Testis (tissue), 2 donors: ENCODE measurements at regions not wholly inside any gene's neighbourhood (a gene's known extent, or its start where the extent isn't known, plus 50 kb on each side); places are given as distances from the start of the nearest gene placed in this dataset.

Source experiments
- DNase-seq: peaks from one replicate; pipeline ENCODE4 v3.0.0-alpha.2; 2019
- H3K27ac ChIP-seq, 2 donors: fragments of 200-600 bp; sonication (generic); one replicate each; pipeline ENCODE4 v1.5.1; 2019
- H3K27me3 ChIP-seq: fragments of 200-600 bp; sonication (generic); one replicate; pipeline ENCODE4 v1.5.1; 2019
- H3K36me3 ChIP-seq: fragments of 200-600 bp; sonication (generic); one replicate; pipeline ENCODE4 v1.5.1; 2017; ENCODE audit warnings: low read depth; ENCODE audit errors: missing control alignments
- H3K4me1 ChIP-seq: fragments of 200-600 bp; sonication (generic); one replicate; pipeline ENCODE4 v1.5.1; 2019
- H3K4me3 ChIP-seq, 2 donors: fragments of 200-600 bp; sonication (generic); one replicate each; pipeline ENCODE4 v1.5.1; 2017 to 2019
- H3K9me3 ChIP-seq: fragments of 200-600 bp; sonication (generic); one replicate; pipeline ENCODE4 v1.5.1; 2017
- POLR2A ChIP-seq: fragments of 450-650 bp; IDR thresholded peaks from one replicate; pipeline ENCODE4 v1.6.1; 2017; ENCODE audit warnings: antibody characterized with exemption, mild to moderate bottlenecking, moderate library complexity
- WGBS, 2 donors: methylation state at CpG; one replicate each; pipeline ENCODE4 v1.1.5; 2018; 5-methylcytosine and 5-hydroxymethylcytosine counted together
- intact Hi-C: fragments of 100-400 bp; cut with DNase I; formaldehyde crosslinking; loops from one replicate; pipeline ENCODE4 v1.15.1; 2023; ENCODE audit warnings: low total_unique reads
- TF ChIP-seq, protein P1 (sequence below), 3 experiments: fragments of 450-650 bp in 2 of 3; fragments of 200-600 bp in 1 of 3; sonication (generic) in 1 of 3; IDR thresholded peaks; one replicate each; pipeline ENCODE4 v1.5.1; 2016 to 2019; ENCODE audit warnings: antibody characterized with exemption in 3 of 3, mild to moderate bottlenecking in 2 of 3, moderate library complexity in 1 of 3

DNA sequence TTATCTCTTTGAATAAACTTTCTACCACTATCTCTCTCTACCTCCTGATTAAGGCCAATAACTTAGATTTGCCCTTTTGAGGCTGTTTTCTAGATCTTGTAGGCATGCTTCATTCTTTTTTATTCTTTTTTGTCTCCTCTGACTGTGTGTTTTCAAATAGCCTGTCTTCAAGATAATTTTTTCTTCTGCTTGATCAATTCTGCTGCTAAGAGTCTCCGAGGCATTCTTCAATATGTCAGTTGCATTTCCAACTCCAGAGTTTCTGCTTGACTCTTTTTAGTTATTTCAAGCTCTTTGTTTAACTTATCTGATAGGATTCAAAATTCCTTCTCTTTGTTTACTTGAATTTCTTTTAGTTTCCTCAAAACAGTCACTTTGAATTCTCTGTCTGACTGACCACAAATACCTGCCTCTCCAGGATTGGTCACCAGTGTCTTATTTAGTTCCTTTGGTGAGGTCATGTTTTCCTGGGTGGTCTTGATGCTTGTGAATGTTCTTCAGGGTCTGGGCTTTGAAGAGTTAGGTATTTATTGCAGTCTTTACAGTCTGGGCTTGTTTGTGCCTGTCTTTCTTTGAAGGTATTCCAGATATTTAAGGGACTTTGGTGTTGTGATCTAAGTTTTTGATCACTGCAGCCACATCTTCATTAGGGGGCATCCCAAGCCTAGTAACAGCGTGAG, 197.3 kb upstream of the STK17B start:
- H3K27ac ChIP-seq, result no peak overlapping the region
- TF ChIP-seq, protein P1, sequence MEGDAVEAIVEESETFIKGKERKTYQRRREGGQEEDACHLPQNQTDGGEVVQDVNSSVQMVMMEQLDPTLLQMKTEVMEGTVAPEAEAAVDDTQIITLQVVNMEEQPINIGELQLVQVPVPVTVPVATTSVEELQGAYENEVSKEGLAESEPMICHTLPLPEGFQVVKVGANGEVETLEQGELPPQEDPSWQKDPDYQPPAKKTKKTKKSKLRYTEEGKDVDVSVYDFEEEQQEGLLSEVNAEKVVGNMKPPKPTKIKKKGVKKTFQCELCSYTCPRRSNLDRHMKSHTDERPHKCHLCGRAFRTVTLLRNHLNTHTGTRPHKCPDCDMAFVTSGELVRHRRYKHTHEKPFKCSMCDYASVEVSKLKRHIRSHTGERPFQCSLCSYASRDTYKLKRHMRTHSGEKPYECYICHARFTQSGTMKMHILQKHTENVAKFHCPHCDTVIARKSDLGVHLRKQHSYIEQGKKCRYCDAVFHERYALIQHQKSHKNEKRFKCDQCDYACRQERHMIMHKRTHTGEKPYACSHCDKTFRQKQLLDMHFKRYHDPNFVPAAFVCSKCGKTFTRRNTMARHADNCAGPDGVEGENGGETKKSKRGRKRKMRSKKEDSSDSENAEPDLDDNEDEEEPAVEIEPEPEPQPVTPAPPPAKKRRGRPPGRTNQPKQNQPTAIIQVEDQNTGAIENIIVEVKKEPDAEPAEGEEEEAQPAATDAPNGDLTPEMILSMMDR (IDR thresholded peaks at IDR 0.05), result no peak
- TF ChIP-seq POLR2A, result no peak
- DNase-seq, result no peak
- peaks cover 15% of the 10 kb centered on the region for H3K4me1 ChIP-seq
- WGBS, 2 donors, result 90 to 97% methylated on average over 2 of the region's 2 CpGs
- no peaks in the 10 kb centered on the region for H3K36me3 ChIP-seq
- no peaks in the 10 kb centered on the region for H3K9me3 ChIP-seq
- intact Hi-C loops, result no loop called here
- no peaks in the 10 kb centered on the region for H3K27me3 ChIP-seq
- H3K4me3 ChIP-seq, result no peak overlapping the region

DNA sequence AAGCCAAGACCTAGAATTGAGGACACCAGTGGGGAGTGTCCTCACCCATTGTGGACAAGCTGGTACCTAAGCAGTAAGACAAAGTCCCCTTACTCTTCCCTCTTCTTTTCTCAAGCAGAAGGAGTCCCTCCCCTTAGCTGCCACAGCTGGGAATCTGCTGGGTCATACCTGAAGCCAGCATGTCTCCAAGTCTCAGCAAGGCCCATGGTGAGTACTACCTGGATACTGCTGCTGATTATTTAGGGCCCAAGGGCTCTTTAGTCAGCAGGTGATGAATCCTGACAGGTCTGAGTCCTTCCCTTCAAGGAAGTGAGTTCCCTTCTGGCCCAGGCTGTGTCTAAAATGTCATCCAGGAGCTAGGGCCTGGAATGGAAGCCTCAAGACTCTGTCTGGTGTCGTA, 198.6 kb upstream of the STK17B start:
- DNase-seq, result no peak
- peaks cover 15% of the 10 kb centered on the region for H3K4me1 ChIP-seq
- no peaks in the 10 kb centered on the region for H3K36me3 ChIP-seq
- H3K4me3 ChIP-seq, result no peak overlapping the region
- H3K9me3 ChIP-seq, result no peaks in the 10 kb centered on the region
- no peak overlapping the region for H3K27ac ChIP-seq
- no peak for TF ChIP-seq POLR2A
- TF ChIP-seq, protein P1 (IDR thresholded peaks at IDR 0.05), result no peak
- no peaks in the 10 kb centered on the region for H3K27me3 ChIP-seq
- 83 to 93% methylated on average over 1 of the region's 1 CpG for WGBS, 2 donors
- intact Hi-C loops, result no loop called here

DNA sequence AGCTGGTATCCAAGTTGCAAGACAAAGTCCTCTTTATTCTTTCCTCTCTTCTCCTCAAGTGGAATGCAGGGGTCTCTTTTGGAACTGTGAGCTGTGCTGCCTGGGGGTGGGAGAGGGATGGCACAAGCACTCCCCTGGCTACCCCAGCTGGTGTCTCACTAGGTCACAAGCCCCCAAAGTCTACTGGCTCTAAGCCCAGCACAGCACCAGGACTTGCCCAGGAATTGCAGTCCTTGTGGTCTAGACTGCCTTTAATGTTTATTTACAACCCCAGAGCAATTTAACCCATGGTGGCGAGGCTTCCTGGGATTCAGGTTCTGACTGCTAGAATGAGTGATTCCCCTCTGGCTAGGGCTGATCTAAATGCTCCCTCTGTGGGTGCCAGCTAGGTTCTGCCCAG, 199.0 kb upstream of the STK17B start:
- no peaks in the 10 kb centered on the region for H3K9me3 ChIP-seq
- WGBS, 2 donors, result 93% methylated on average over 1 of the region's 1 CpG; no CpG with 5 or more reads in 1 of the 2 donors
- intact Hi-C loops, result no loop called here
- H3K36me3 ChIP-seq, result no peaks in the 10 kb centered on the region
- H3K27ac ChIP-seq, result no peak overlapping the region
- H3K4me1 ChIP-seq, result peaks cover 15% of the 10 kb centered on the region
- H3K4me3 ChIP-seq, result no peak overlapping the region
- TF ChIP-seq, protein P1 (IDR thresholded peaks at IDR 0.05), result no peak
- no peak for TF ChIP-seq POLR2A
- DNase-seq, result no peak
- no peaks in the 10 kb centered on the region for H3K27me3 ChIP-seq

DNA sequence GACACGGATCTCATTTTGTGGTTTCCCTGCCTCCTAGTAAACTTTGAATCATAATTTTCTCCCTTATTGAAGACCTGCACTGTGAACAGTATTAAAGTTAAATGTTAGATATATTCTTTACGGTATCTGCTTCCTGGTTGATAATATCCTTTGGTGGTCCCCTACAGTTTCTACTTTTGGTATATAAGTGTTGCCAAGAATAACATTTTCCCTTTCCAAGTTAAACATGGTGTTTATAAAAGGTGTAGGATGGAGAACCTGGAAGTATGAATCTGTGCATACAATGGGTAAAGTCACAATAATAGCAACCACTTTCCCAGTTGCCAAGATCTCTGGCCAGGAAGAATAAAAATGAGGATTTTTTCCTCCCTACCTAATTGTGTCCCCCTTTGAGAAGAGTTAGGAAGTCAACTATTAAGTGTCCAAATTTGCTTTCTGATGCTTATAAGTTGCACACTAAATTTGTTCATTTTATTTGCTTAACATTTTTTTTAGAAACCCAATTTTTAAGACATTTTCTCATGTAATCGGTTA, 201.0 kb upstream of the STK17B start:
- no peak for DNase-seq
- H3K9me3 ChIP-seq, result no peaks in the 10 kb centered on the region
- no peaks in the 10 kb centered on the region for H3K27me3 ChIP-seq
- H3K4me1 ChIP-seq, result peaks cover 15% of the 10 kb centered on the region
- TF ChIP-seq, protein P1 (IDR thresholded peaks at IDR 0.05), result no peak
- no peak for TF ChIP-seq POLR2A
- H3K27ac ChIP-seq, result peak overlapping the region; percentile 34 to 44
- no peak overlapping the region for H3K4me3 ChIP-seq
- 43 to 45% methylated on average over 3 of the region's 3 CpGs for WGBS, 2 donors
- intact Hi-C loops, result no loop called here
- H3K36me3 ChIP-seq, result no peaks in the 10 kb centered on the region
